ENCODE measurements at regions not wholly inside any gene's neighbourhood (a gene's known extent, or its start where the extent isn't known, plus 50 kb on each side); places are given as distances from the start of the nearest gene placed in this dataset.

DNA sequence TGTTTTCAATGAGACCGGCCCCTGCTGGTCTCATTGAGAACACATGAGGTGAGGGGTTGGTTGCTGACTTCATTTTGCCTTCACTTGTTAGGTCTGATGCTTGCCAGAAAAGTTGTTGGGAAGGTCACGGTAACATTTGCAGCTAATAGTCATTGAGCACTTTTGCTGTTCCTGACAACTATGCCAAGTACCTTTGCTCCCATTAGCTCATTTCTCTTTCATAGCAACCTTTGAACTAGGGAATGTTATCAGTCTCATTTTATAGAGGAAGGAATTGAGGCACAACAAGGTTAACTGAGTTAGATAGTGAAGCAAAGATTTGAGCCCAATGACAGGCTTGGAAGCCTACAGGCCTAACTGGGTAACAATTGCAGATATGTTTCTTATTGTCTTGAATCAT, 195.4 kb upstream of the LARGE1 start:
- RAD21 ChIA-PET (ENCODE audit: low non-redundant PET in 1 of 2, low total read pairs in 2 of 2, uncharacterized antibody in 2 of 2, unreplicated experiment in 2 of 2): no interaction called here
- H3K36me3 ChIP-seq (ENCODE audit: control insufficient read depth in 1 of 2, insufficient read depth in 2 of 2, low read length in 2 of 2): no peaks in the 10 kb centered on the region
- peaks cover 12 to 34% of the 10 kb centered on the region in 2 experiments; a peak in 2 of 4 replicates for H3K9me3 ChIP-seq (ENCODE audit: control insufficient read depth in 1 of 2, insufficient read depth in 1 of 2, low read depth in 1 of 2, low read length in 2 of 2)
- no peaks in the 10 kb centered on the region for H3K4me1 ChIP-seq (ENCODE audit: control insufficient read depth in 1 of 2, insufficient read depth in 2 of 2, low read length in 2 of 2)
- no peak overlapping the region for H3K27ac ChIP-seq (ENCODE audit: low read depth, low read length)
- no peaks in the 10 kb centered on the region for H4K20me1 ChIP-seq (ENCODE audit: insufficient read depth)
- DNase-seq (ENCODE audit: low read depth, low spot score): no peak
- H3K79me2 ChIP-seq (ENCODE audit: insufficient read depth, low read length): no peaks in the 10 kb centered on the region
- H3K9me2 ChIP-seq (ENCODE audit: insufficient read depth): no peaks in the 10 kb centered on the region
- no peak overlapping the region for H2AFZ ChIP-seq (ENCODE audit: low read depth, low read length, poor library complexity, severe bottlenecking)
- TF ChIP-seq EZH2phosphoT487 (IDR thresholded peaks at IDR 0.05; ENCODE audit: borderline replicate concordance) (no peak), POLR2AphosphoS5 (IDR thresholded peaks at IDR 0.05; ENCODE audit: low read depth, low read length) (no peak), SIN3A (IDR thresholded peaks at IDR 0.05; ENCODE audit: low read depth) (no peak), SP1 (IDR thresholded peaks at IDR 0.05; ENCODE audit: low read depth) (no peak), ZNF274 (IDR thresholded peaks at IDR 0.05; ENCODE audit: low read depth, low read length) (no peak), ELF1 (IDR thresholded peaks at IDR 0.05; ENCODE audit: borderline replicate concordance, low read depth) (no peak)
- TF ChIP-seq, protein P1, sequence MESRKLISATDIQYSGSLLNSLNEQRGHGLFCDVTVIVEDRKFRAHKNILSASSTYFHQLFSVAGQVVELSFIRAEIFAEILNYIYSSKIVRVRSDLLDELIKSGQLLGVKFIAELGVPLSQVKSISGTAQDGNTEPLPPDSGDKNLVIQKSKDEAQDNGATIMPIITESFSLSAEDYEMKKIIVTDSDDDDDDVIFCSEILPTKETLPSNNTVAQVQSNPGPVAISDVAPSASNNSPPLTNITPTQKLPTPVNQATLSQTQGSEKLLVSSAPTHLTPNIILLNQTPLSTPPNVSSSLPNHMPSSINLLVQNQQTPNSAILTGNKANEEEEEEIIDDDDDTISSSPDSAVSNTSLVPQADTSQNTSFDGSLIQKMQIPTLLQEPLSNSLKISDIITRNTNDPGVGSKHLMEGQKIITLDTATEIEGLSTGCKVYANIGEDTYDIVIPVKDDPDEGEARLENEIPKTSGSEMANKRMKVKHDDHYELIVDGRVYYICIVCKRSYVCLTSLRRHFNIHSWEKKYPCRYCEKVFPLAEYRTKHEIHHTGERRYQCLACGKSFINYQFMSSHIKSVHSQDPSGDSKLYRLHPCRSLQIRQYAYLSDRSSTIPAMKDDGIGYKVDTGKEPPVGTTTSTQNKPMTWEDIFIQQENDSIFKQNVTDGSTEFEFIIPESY (IDR thresholded peaks at IDR 0.05; ENCODE audit: extremely low read depth, insufficient replicate concordance, low read length): no peak
- H3K4me2 ChIP-seq (ENCODE audit: low read length): no peak overlapping the region
- no TSS peak for BruUV-seq (replicated peaks)
- H3K4me3 ChIP-seq (replicated peaks in 1 of 2; ENCODE audit: low read depth in 1 of 2, low read length in 2 of 2): no peak overlapping the region
- intact Hi-C loops (cut with micrococcal nuclease): loop anchor here (10.0 kb wide), 1 partner anchor 909 kb away; no protein-coding TSS in a partner anchor
- no peak for ATAC-seq
- no peaks in the 10 kb centered on the region for H3K27me3 ChIP-seq (ENCODE audit: insufficient read depth, low read length)
- H3K9ac ChIP-seq (ENCODE audit: low read length): no peak overlapping the region
- POLR2A ChIA-PET: no interaction called here
- CTCF ChIA-PET: no interaction called here

DNA sequence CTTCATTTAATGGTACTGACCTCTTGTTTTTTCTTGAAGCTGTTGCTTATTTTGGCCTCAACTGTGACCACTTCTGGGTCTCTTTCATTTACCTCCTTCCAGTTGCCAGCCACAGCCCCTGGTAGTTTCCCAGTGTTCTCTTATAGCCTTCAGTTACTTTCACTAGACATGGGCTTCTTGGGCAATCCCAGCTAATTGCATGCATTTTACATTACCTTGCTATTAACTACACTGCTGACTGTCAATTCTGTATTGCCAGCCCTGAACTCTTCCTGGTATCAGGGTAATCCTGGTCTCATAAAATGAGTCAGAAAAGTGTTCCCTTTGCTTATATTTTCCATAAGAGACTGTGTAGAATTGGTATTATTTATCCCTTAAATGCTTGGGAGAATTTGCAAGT, 195.8 kb upstream of the LARGE1 start:
- H3K27ac ChIP-seq (ENCODE audit: low read depth, low read length): no peak overlapping the region
- H3K4me2 ChIP-seq (ENCODE audit: low read length): no peak overlapping the region
- H3K27me3 ChIP-seq (ENCODE audit: insufficient read depth, low read length): no peaks in the 10 kb centered on the region
- ATAC-seq (no peak), DNase-seq (ENCODE audit: low read depth, low spot score) (no peak)
- no peaks in the 10 kb centered on the region for H3K4me1 ChIP-seq (ENCODE audit: control insufficient read depth in 1 of 2, insufficient read depth in 2 of 2, low read length in 2 of 2)
- intact Hi-C loops (cut with micrococcal nuclease): loop anchor here (10.0 kb wide), 1 partner anchor 909 kb away; no protein-coding TSS in a partner anchor
- no peak overlapping the region for H3K9ac ChIP-seq (ENCODE audit: low read length)
- ChIA-PET RAD21 (ENCODE audit: low non-redundant PET in 1 of 2, low total read pairs in 2 of 2, uncharacterized antibody in 2 of 2, unreplicated experiment in 2 of 2) (no interaction called here), POLR2A (no interaction called here), CTCF (no interaction called here)
- H3K9me3 ChIP-seq (ENCODE audit: control insufficient read depth in 1 of 2, insufficient read depth in 1 of 2, low read depth in 1 of 2, low read length in 2 of 2): peaks cover 13 to 33% of the 10 kb centered on the region in 2 experiments; a peak in 2 of 4 replicates
- H3K9me2 ChIP-seq (ENCODE audit: insufficient read depth): no peaks in the 10 kb centered on the region
- H4K20me1 ChIP-seq (ENCODE audit: insufficient read depth): no peaks in the 10 kb centered on the region
- H3K36me3 ChIP-seq (ENCODE audit: control insufficient read depth in 1 of 2, insufficient read depth in 2 of 2, low read length in 2 of 2): no peaks in the 10 kb centered on the region
- H3K79me2 ChIP-seq (ENCODE audit: insufficient read depth, low read length): no peaks in the 10 kb centered on the region
- TF ChIP-seq JUND (IDR thresholded peaks at IDR 0.05) (no peak), POLR2AphosphoS5 (IDR thresholded peaks at IDR 0.05; ENCODE audit: low read depth, low read length) (no peak), POLR2A (IDR thresholded peaks at IDR 0.05; ENCODE audit: borderline replicate concordance, extremely low read depth, insufficient read depth, insufficient read length) (no peak), ZFX (IDR thresholded peaks at IDR 0.05) (no peak), RAD21 (IDR thresholded peaks at IDR 0.05; ENCODE audit: low read depth) (no peak), CTCF (IDR thresholded peaks at IDR 0.05 in 2 of 3, conservative IDR thresholded peaks at IDR 0.05 in 1 of 3; ENCODE audit: borderline replicate concordance in 1 of 3, insufficient read depth in 1 of 3, low read depth in 2 of 3, low read length in 2 of 3) (no peak), SP1 (IDR thresholded peaks at IDR 0.05; ENCODE audit: low read depth) (no peak)
- TF ChIP-seq, protein P1 (IDR thresholded peaks at IDR 0.05; ENCODE audit: extremely low read depth, insufficient replicate concordance, low read length): no peak
- H2AFZ ChIP-seq (ENCODE audit: low read depth, low read length, poor library complexity, severe bottlenecking): no peak overlapping the region
- BruUV-seq (replicated peaks): no TSS peak
- H3K4me3 ChIP-seq (replicated peaks in 1 of 2; ENCODE audit: low read depth in 1 of 2, low read length in 2 of 2): no peak overlapping the region
